BE2C (cell line): ENCODE measurements at regions not wholly inside any gene's neighbourhood (a gene's known extent, or its start where the extent isn't known, plus 50 kb on each side); places are given as distances from the start of the nearest gene placed in this dataset.

Experiments
- DNase-seq: peaks from one replicate; pipeline ENCODE4 v3.0.0-alpha.2; 2020
- H3K27me3 ChIP-seq: fragments of 250-450 bp; sonication (Bioruptor Pico); 2 replicates; pipeline ENCODE4 v1.5.1; 2020; ENCODE audit warnings: mild to moderate bottlenecking
- H3K36me3 ChIP-seq: fragments of 250-450 bp; sonication (Bioruptor Pico); 2 replicates; pipeline ENCODE4 v1.5.1; 2020; ENCODE audit warnings: mild to moderate bottlenecking
- H3K4me1 ChIP-seq: fragments of 250-450 bp; sonication (Bioruptor Pico); 2 replicates; pipeline ENCODE4 v1.5.1; 2020
- H3K4me3 ChIP-seq: 2 replicates; pipeline ENCODE4 v1.5.1; 2011; ENCODE audit warnings: low read depth, low read length
- H3K9me3 ChIP-seq: fragments of 250-450 bp; sonication (Bioruptor Pico); 2 replicates; pipeline ENCODE4 v1.5.1; 2020
- TF ChIP-seq, protein P1 (sequence below): IDR thresholded peaks from 2 replicates; pipeline ENCODE4 v1.5.1; 2012; ENCODE audit warnings: mild to moderate bottlenecking, low read depth, low read length

DNA sequence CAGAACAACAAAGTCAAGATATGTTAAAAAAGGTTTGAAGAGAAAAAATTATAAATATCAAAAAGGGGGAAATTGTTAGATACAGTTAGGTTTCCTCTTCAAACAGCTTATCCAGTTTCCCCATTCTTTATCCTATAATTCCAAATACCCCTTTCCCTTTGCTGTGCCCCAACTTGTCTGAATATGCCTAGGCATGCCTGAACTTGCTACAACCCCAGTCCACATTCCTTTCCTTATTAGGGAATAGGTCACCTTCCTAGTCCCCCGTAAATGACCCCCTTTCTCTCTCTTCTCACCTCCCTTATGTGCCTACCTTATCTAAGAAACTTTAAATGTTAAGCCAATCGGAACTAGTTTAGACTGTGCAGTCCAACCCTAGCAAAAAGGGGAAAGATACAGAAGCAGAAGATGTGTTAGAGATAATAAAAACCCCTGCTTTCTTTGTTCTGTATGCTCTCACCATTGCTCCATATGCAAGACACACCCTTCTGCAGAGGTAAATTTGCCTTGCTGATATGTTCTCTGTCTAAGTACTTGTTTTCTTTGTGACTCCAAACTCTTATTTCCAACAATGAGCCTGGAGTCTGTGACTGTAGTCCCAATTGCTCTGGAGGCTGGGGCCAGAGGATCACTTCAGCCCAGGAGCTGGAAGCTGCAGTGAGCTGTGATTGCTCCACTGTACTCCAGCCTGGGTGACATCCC lies 810.1 kb downstream of the PLA2G4A start:
- Histone ChIP-seq H3K27me3 (no peaks in the 10 kb centered on the region), H3K4me3 (no peak overlapping the region), H3K9me3 (no peaks in the 10 kb centered on the region), H3K4me1 (peaks cover 16% of the 10 kb centered on the region; the same call in 1 of the 2 replicates), H3K36me3 (peaks cover 9% of the 10 kb centered on the region)
- TF ChIP-seq, protein P1, sequence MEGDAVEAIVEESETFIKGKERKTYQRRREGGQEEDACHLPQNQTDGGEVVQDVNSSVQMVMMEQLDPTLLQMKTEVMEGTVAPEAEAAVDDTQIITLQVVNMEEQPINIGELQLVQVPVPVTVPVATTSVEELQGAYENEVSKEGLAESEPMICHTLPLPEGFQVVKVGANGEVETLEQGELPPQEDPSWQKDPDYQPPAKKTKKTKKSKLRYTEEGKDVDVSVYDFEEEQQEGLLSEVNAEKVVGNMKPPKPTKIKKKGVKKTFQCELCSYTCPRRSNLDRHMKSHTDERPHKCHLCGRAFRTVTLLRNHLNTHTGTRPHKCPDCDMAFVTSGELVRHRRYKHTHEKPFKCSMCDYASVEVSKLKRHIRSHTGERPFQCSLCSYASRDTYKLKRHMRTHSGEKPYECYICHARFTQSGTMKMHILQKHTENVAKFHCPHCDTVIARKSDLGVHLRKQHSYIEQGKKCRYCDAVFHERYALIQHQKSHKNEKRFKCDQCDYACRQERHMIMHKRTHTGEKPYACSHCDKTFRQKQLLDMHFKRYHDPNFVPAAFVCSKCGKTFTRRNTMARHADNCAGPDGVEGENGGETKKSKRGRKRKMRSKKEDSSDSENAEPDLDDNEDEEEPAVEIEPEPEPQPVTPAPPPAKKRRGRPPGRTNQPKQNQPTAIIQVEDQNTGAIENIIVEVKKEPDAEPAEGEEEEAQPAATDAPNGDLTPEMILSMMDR, result no peak
- no peak for DNase-seq

DNA sequence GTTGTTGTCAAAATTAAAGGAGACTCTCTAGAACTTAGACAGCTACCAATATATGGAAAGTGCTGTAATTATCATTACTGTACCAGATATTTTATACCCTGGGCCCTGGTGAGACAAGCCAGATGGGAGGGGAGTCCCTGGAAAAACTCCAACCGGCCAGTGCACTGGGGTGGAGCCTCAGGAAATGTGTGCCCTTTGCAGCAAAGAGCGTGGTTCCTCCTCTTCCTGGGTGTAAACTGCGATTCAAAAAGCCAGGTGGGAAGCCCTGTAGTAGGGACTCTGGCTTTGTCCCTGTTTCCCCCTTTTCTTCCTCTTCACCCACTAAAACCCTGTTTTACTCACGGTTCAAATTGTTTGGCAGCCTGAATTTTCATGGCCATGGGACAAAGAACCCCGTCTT lies 812.3 kb downstream of the PLA2G4A start:
- no peaks in the 10 kb centered on the region for H3K9me3 ChIP-seq
- DNase-seq, result peak; percentile 83
- peak overlapping the region; percentile 82 for H3K4me3 ChIP-seq
- peaks cover 20% of the 10 kb centered on the region for H3K36me3 ChIP-seq
- peaks cover 21% of the 10 kb centered on the region; the same call in 1 of the 2 replicates for H3K4me1 ChIP-seq
- TF ChIP-seq, protein P1, result no peak
- H3K27me3 ChIP-seq, result no peaks in the 10 kb centered on the region

DNA sequence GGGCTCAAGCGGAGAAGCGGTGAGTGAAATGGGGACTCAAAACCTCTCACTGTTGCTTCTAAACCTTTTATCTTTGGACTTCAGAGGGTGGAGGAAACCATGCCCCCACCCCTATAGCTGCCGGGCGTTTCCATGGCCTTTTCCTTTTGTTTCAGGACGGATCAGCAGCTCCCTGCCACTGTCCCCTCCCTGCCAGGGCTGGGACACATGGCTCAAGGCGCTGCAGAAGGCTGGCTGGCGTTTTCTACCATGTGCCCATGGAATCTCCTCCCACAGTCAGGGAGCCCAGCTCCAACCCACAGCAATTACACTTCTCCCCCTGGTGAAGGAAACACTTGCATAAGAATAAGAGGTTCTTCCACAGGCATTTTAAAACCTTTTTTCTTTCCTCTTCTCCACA lies 812.7 kb downstream of the PLA2G4A start:
- peak overlapping the region; percentile 82 for H3K4me3 ChIP-seq

GRCh38 chr1:187641907-187642306 lies 813.2 kb downstream of the PLA2G4A start:
- peak; percentile 60 for DNase-seq
- TF ChIP-seq, protein P1, result no peak
- H3K9me3 ChIP-seq, result no peaks in the 10 kb centered on the region
- H3K27me3 ChIP-seq, result no peaks in the 10 kb centered on the region
- peaks cover 21% of the 10 kb centered on the region; the same call in 1 of the 2 replicates for H3K4me1 ChIP-seq
- H3K4me3 ChIP-seq, result peak overlapping the region; percentile 82
- H3K36me3 ChIP-seq, result peaks cover 28% of the 10 kb centered on the region

More for the DNA sequence above, 812.7 kb downstream of the PLA2G4A start:
- Histone ChIP-seq H3K36me3 (peaks cover 24% of the 10 kb centered on the region), H3K27me3 (no peaks in the 10 kb centered on the region), H3K9me3 (no peaks in the 10 kb centered on the region), H3K4me1 (peaks cover 21% of the 10 kb centered on the region; the same call in 1 of the 2 replicates)
- TF ChIP-seq, protein P1, result no peak
- DNase-seq, result peak; percentile 83

- Histone ChIP-seq H3K4me1 (peaks cover 7% of the 10 kb centered on the region; the same call in 1 of the 2 replicates), H3K27me3 (no peaks in the 10 kb centered on the region), H3K9me3 (no peaks in the 10 kb centered on the region), H3K36me3 (peaks cover 44% of the 10 kb centered on the region), H3K4me3 (no peak overlapping the region)
- TF ChIP-seq, protein P1, result no peak
- no peak for DNase-seq
Observed at GRCh38 chr1:187645651-187646050, 816.9 kb downstream of the PLA2G4A start.

DNA sequence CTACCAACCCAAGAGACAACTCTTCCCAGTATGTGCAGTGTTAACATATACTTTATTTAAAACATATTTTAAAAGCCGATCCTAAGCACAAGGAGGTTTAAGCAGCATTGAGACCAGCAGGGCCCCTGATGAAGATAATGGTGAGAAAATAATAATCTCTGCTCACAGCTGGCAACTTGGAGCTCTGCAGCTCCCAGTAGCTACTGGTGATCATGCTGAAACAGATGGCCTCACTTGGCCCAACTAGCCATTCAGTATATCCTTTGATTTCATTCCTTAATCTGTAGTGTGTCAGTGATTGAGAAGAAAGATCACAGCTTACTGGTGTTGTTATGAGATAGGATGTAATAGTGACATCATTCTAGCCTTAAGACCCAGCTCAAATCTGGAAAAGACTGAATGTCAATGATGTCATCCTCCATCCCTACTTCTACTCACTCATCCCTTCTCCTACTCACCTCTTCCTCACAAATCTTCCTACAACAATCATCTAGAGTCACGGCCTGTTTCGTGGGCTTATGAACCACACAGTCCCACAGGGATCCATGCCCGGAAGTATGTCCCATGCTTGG lies 817.9 kb downstream of the PLA2G4A start:
- H3K4me3 ChIP-seq, result no peak overlapping the region
- H3K4me1 ChIP-seq, result peaks cover 5% of the 10 kb centered on the region; the same call in 1 of the 2 replicates
- no peak for DNase-seq
- H3K36me3 ChIP-seq, result peaks cover 44% of the 10 kb centered on the region
- TF ChIP-seq, protein P1, result no peak
- no peaks in the 10 kb centered on the region for H3K27me3 ChIP-seq
- no peaks in the 10 kb centered on the region for H3K9me3 ChIP-seq
